22Rv1 (cell line): ENCODE measurements at regions not wholly inside any gene's neighbourhood (a gene's known extent, or its start where the extent isn't known, plus 50 kb on each side); places are given as distances from the start of the nearest gene placed in this dataset.

Experiments used
- ZFX ChIP-seq: fragments of 450-650 bp; IDR thresholded peaks from 2 replicates; pipeline ENCODE4 v1.6.1; 2017; ENCODE audit warnings: antibody characterized with exemption, borderline replicate concordance
- TF ChIP-seq, protein P1 (sequence below): fragments of 450-650 bp; IDR thresholded peaks from 2 replicates; pipeline ENCODE4 v1.5.1; 2017; ENCODE audit warnings: mild to moderate bottlenecking

DNA sequence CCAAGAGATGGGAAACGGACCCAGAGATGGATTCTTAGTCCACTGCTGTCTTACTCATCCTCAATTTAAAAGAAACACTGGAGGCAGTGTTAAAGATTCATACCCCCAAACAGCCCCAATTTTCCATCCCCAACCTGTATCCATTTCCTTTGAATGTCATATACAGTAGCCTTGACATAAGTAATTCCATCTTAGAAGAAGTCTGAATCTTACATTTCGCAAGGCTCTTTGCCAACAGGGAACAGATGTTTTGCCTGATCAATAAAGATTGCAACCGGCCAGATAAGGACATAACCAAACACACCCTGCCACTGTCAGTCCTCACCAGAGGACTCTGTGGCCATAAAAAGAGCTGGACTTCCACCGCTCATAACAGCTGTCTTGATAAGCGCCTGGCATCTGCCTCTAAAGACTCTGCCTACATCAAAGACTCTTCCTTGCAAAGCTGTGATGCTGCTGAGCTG is 59.0 kb upstream of the MED9 start:
- TF ChIP-seq, protein P1, sequence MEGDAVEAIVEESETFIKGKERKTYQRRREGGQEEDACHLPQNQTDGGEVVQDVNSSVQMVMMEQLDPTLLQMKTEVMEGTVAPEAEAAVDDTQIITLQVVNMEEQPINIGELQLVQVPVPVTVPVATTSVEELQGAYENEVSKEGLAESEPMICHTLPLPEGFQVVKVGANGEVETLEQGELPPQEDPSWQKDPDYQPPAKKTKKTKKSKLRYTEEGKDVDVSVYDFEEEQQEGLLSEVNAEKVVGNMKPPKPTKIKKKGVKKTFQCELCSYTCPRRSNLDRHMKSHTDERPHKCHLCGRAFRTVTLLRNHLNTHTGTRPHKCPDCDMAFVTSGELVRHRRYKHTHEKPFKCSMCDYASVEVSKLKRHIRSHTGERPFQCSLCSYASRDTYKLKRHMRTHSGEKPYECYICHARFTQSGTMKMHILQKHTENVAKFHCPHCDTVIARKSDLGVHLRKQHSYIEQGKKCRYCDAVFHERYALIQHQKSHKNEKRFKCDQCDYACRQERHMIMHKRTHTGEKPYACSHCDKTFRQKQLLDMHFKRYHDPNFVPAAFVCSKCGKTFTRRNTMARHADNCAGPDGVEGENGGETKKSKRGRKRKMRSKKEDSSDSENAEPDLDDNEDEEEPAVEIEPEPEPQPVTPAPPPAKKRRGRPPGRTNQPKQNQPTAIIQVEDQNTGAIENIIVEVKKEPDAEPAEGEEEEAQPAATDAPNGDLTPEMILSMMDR = no peak
- no peak for TF ChIP-seq ZFX
